Panc1 (cell line): ENCODE measurements at regions not wholly inside any gene's neighbourhood (a gene's known extent, or its start where the extent isn't known, plus 50 kb on each side); places are given as distances from the start of the nearest gene placed in this dataset.

ENCODE experiments used
- ATAC-seq: fragments of 200-7000 bp; cut with Tn5 transposase; 2 replicates; pipeline ENCODE4 v1.9.1; 2020; ENCODE audit warnings: mild to moderate bottlenecking, moderate library complexity
- BruUV-seq: library from RNA; stranded (reverse); fragments of 400-500 nt; replicated peaks from 2 replicates; lab custom pipeline; 2021; lab: Mats Ljungman, UMichigan
- CTCF ChIA-PET: fragments of 300-600 bp; sonication (Branson Sonifier 250); formaldehyde crosslinking; loops from one replicate; lab custom pipeline; 2022; ENCODE audit warnings: antibody characterized with exemption; lab: Charles Lee
- POLR2A ChIA-PET: fragments of 300-600 bp; sonication (Branson Sonifier 250); formaldehyde crosslinking; loops from one replicate; lab custom pipeline; 2022; ENCODE audit warnings: antibody characterized with exemption; lab: Charles Lee
- DNase-seq: peaks from one replicate; pipeline ENCODE4 v3.0.0-alpha.2; 2010; ENCODE audit warnings: low read depth, low spot score
- H3K27ac ChIP-seq: 2 replicates; pipeline ENCODE4 v1.5.1; 2011; ENCODE audit warnings: mild to moderate bottlenecking, low read length, inconsistent platforms
- H3K27me3 ChIP-seq: fragments of 200-500 bp; sonication (Bioruptor generic); 2 replicates; pipeline ENCODE4 v1.6.0; 2014; ENCODE audit warnings: low read length, inconsistent platforms; ENCODE audit not compliant: control insufficient read depth, insufficient read depth
- H3K36me3 ChIP-seq: fragments of 200-500 bp; sonication (Bioruptor generic); 2 replicates; pipeline ENCODE4 v1.5.1; 2014; ENCODE audit warnings: inconsistent platforms, mild to moderate bottlenecking, low read length, moderate library complexity; ENCODE audit not compliant: control insufficient read depth, insufficient read depth
- H3K4me1 ChIP-seq: 2 replicates; pipeline ENCODE4 v1.5.1; 2011; ENCODE audit warnings: inconsistent platforms, mild to moderate bottlenecking, low read length, moderate library complexity; ENCODE audit not compliant: control insufficient read depth, insufficient read depth
- H3K4me3 ChIP-seq, 2 experiments: 2 replicates each; pipeline ENCODE4 v1.5.1; 2011 to 2012; ENCODE audit warnings: low read depth in 2 of 2, low read length in 2 of 2, mild to moderate bottlenecking in 2 of 2, inconsistent platforms in 1 of 2, moderate library complexity in 1 of 2
- H3K9me3 ChIP-seq: fragments of 200-500 bp; sonication (Bioruptor generic); 2 replicates; pipeline ENCODE4 v1.5.1; 2014; ENCODE audit warnings: low read depth, mild to moderate bottlenecking, inconsistent platforms, low read length, moderate library complexity; ENCODE audit not compliant: control insufficient read depth, insufficient read depth
- POLR2AphosphoS5 ChIP-seq: IDR thresholded peaks from 2 replicates; pipeline ENCODE4 v1.6.1; 2012; ENCODE audit warnings: mild to moderate bottlenecking, low read depth, low read length, moderate library complexity
- SIN3A ChIP-seq: IDR thresholded peaks from 2 replicates; pipeline ENCODE4 v1.6.1; 2012; ENCODE audit warnings: low read depth, mild to moderate bottlenecking, low read length, moderate library complexity, borderline replicate concordance; ENCODE audit not compliant: insufficient read depth
- TCF7L2 ChIP-seq: IDR thresholded peaks from 2 replicates; pipeline ENCODE4 v1.6.1; 2011; ENCODE audit warnings: mild to moderate bottlenecking, low read depth, low read length, inconsistent platforms
- in situ Hi-C: cut with HindIII; loops from 2 replicates; pipeline ENCODE4 v1.10.0; 2016; ENCODE audit warnings: low sequenced_read_pairs, low pct_unique_long_range_greater_than_20kb
- intact Hi-C: fragments of 100-400 bp; cut with micrococcal nuclease; formaldehyde crosslinking; loops from one replicate; pipeline ENCODE4 v1.10.0; 2022; ENCODE audit not compliant: unreplicated experiment
- TF ChIP-seq, protein P1 (sequence below), 2 experiments: IDR thresholded peaks; 2 replicates each; pipeline ENCODE4 v1.6.1; 2011 to 2012; ENCODE audit warnings: low read depth in 2 of 2, control low read depth in 1 of 2, low read length in 1 of 2, mild to moderate bottlenecking in 1 of 2, moderate library complexity in 1 of 2; ENCODE audit not compliant: insufficient read depth in 1 of 2
- TF ChIP-seq, protein P2 (sequence below): fragments of 450-650 bp; IDR thresholded peaks from 2 replicates; pipeline ENCODE4 v1.5.1; 2017; ENCODE audit warnings: mild to moderate bottlenecking

DNA sequence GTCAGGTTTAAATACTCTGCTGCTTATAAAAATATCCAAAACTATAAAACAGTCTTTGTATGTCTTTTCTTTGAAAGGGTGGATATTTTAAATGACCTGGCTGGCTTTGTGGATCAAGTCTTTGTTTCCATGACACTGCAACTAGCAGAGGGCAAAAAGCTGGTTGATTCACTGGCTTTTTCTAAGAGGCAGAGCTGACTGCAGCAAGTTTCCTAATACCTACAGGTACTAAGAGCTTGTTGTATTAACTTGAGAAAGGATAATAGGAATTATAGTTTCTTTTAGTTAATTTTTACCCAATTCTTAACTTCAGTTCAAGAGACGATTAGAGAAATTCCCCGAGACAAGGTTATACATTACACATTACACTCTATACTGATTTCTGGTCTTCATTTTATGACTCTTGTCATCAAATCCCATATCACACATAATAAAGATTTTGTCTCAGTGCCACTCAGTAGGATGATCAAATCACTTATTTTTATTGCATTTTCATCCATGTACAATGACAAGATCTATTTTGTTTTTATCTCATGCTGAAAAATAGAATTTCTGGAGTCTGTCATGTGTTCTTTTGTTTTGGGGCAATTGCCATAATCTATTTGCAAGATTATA, 120.1 kb upstream of the RIMS1 start:
- no peak overlapping the region for H3K27ac ChIP-seq
- H3K9me3 ChIP-seq = no peaks in the 10 kb centered on the region
- no peak for ATAC-seq
- no TSS peak for BruUV-seq
- intact Hi-C loops = no loop called here
- POLR2A ChIA-PET = no interaction called here
- no peaks in the 10 kb centered on the region for H3K36me3 ChIP-seq
- H3K27me3 ChIP-seq = no peaks in the 10 kb centered on the region
- TF ChIP-seq TCF7L2 (no peak), POLR2AphosphoS5 (no peak), SIN3A (no peak)
- TF ChIP-seq, protein P1, sequence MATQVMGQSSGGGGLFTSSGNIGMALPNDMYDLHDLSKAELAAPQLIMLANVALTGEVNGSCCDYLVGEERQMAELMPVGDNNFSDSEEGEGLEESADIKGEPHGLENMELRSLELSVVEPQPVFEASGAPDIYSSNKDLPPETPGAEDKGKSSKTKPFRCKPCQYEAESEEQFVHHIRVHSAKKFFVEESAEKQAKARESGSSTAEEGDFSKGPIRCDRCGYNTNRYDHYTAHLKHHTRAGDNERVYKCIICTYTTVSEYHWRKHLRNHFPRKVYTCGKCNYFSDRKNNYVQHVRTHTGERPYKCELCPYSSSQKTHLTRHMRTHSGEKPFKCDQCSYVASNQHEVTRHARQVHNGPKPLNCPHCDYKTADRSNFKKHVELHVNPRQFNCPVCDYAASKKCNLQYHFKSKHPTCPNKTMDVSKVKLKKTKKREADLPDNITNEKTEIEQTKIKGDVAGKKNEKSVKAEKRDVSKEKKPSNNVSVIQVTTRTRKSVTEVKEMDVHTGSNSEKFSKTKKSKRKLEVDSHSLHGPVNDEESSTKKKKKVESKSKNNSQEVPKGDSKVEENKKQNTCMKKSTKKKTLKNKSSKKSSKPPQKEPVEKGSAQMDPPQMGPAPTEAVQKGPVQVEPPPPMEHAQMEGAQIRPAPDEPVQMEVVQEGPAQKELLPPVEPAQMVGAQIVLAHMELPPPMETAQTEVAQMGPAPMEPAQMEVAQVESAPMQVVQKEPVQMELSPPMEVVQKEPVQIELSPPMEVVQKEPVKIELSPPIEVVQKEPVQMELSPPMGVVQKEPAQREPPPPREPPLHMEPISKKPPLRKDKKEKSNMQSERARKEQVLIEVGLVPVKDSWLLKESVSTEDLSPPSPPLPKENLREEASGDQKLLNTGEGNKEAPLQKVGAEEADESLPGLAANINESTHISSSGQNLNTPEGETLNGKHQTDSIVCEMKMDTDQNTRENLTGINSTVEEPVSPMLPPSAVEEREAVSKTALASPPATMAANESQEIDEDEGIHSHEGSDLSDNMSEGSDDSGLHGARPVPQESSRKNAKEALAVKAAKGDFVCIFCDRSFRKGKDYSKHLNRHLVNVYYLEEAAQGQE (IDR thresholded peaks at IDR 0.05; ENCODE audit: insufficient read depth in 1 of 2, low read depth in 2 of 2, low read length in 1 of 2) = no peak
- TF ChIP-seq, protein P2, sequence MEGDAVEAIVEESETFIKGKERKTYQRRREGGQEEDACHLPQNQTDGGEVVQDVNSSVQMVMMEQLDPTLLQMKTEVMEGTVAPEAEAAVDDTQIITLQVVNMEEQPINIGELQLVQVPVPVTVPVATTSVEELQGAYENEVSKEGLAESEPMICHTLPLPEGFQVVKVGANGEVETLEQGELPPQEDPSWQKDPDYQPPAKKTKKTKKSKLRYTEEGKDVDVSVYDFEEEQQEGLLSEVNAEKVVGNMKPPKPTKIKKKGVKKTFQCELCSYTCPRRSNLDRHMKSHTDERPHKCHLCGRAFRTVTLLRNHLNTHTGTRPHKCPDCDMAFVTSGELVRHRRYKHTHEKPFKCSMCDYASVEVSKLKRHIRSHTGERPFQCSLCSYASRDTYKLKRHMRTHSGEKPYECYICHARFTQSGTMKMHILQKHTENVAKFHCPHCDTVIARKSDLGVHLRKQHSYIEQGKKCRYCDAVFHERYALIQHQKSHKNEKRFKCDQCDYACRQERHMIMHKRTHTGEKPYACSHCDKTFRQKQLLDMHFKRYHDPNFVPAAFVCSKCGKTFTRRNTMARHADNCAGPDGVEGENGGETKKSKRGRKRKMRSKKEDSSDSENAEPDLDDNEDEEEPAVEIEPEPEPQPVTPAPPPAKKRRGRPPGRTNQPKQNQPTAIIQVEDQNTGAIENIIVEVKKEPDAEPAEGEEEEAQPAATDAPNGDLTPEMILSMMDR = no peak
- H3K4me1 ChIP-seq = no peaks in the 10 kb centered on the region
- no peak overlapping the region for H3K4me3 ChIP-seq
- no peak for DNase-seq
- in situ Hi-C loops = no loop called here
- CTCF ChIA-PET = no interaction called here

DNA sequence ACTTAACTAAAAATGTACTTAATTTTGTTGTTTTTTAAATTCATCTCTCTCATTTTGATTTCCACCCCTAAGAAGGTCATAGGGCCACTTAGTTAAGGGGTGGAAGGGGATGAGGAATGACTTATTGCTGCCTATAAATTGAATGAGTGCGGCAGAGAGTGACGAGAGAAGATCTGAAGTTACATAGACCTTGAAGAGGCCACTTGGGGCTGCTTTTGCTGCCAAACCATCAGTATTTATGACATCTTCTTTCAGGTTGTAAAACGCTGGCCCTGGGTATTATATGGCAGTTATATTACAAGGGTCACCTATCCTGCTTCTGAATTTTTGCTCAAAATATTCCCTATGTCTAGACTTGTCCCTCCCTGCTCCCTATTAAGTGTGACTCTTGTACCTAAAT, 119.6 kb upstream of the RIMS1 start:
- TF ChIP-seq POLR2AphosphoS5 = no peak
- TF ChIP-seq, protein P2 = no peak
- no peak for TF ChIP-seq TCF7L2
- no peak for TF ChIP-seq SIN3A
- TF ChIP-seq, protein P1 (IDR thresholded peaks at IDR 0.05; ENCODE audit: insufficient read depth in 1 of 2, low read depth in 2 of 2, low read length in 1 of 2) = no peak
- ChIA-PET CTCF (no interaction called here), POLR2A (no interaction called here)
- no peaks in the 10 kb centered on the region for H3K9me3 ChIP-seq
- ATAC-seq (no peak), DNase-seq (no peak)
- BruUV-seq = no TSS peak
- H3K27me3 ChIP-seq = no peaks in the 10 kb centered on the region
- in situ Hi-C loops = no loop called here
- H3K27ac ChIP-seq = no peak overlapping the region
- no peaks in the 10 kb centered on the region for H3K36me3 ChIP-seq
- no peak overlapping the region for H3K4me3 ChIP-seq
- intact Hi-C loops = no loop called here
- H3K4me1 ChIP-seq = no peaks in the 10 kb centered on the region
